IMR-90 (cell line): ENCODE measurements at regions not wholly inside any gene's neighbourhood (a gene's known extent, or its start where the extent isn't known, plus 50 kb on each side); places are given as distances from the start of the nearest gene placed in this dataset.

Experiments
- ATAC-seq: fragments of 200-7000 bp; cut with Tn5 transposase; 2 replicates; pipeline ENCODE4 v1.9.1; 2020; ENCODE audit warnings: low read depth, mild to moderate bottlenecking, moderate library complexity
- BruUV-seq: library from RNA; stranded (reverse); fragments of 400-500 nt; replicated peaks from 2 replicates; lab custom pipeline; 2021; lab: Mats Ljungman, UMichigan
- CTCF ChIA-PET: fragments of 300-600 bp; formaldehyde crosslinking; extraction: SDS; loops from one replicate; lab custom pipeline; 2021; ENCODE audit warnings: antibody characterized with exemption; lab: Yijun Ruan, JAX
- POLR2A ChIA-PET: fragments of 300-600 bp; sonication (Branson Sonifier 250); formaldehyde crosslinking; loops from one replicate; lab custom pipeline; 2022; ENCODE audit warnings: antibody characterized with exemption; ENCODE audit not compliant: unreplicated experiment; lab: Charles Lee
- DNase-seq: peaks from one replicate; pipeline ENCODE4 v3.0.0; 2013
- H2AFZ ChIP-seq: replicated peaks from 2 replicates; pipeline ENCODE3; 2013; ENCODE audit warnings: low read length, mild to moderate bottlenecking; ENCODE audit not compliant: poor library complexity
- H2AK5ac ChIP-seq: 2 replicates; pipeline ENCODE4 v1.6.1; 2013; ENCODE audit warnings: low read depth, low read length, inconsistent platforms
- H2AK9ac ChIP-seq: replicated peaks from 2 replicates; pipeline ENCODE3; 2013; ENCODE audit warnings: mild to moderate bottlenecking, low read depth, low read length, moderate library complexity; ENCODE audit not compliant: poor library complexity
- H2BK120ac ChIP-seq: 2 replicates; pipeline ENCODE4 v1.6.1; 2013; ENCODE audit warnings: low read depth, low read length, inconsistent platforms
- H2BK15ac ChIP-seq: 3 replicates; pipeline ENCODE4 v1.6.1; 2013; ENCODE audit warnings: low read depth, low read length, inconsistent platforms
- H2BK20ac ChIP-seq: 2 replicates; pipeline ENCODE4 v1.6.1; 2013; ENCODE audit warnings: low read depth, mild to moderate bottlenecking, inconsistent platforms, low read length, moderate library complexity
- H2BK5ac ChIP-seq: 2 replicates; pipeline ENCODE4 v1.6.1; 2013; ENCODE audit warnings: mild to moderate bottlenecking, low read depth, low read length, inconsistent platforms; ENCODE audit not compliant: poor library complexity, severe bottlenecking
- H3K14ac ChIP-seq: replicated peaks from 2 replicates; pipeline ENCODE4 v1.6.1; 2013; ENCODE audit warnings: low read depth, low read length, inconsistent platforms
- H3K18ac ChIP-seq: 2 replicates; pipeline ENCODE4 v1.6.1; 2013; ENCODE audit warnings: low read depth, low read length, control low read depth
- H3K23ac ChIP-seq: 2 replicates; pipeline ENCODE4 v1.6.1; 2013; ENCODE audit warnings: low read depth, low read length, inconsistent platforms
- H3K27ac ChIP-seq: 2 replicates; pipeline ENCODE4 v1.5.1; 2013; ENCODE audit warnings: mild to moderate bottlenecking, control low read depth, low read length; ENCODE audit not compliant: insufficient read depth
- H3K27me3 ChIP-seq: 2 replicates; pipeline ENCODE4 v1.6.1; 2013; ENCODE audit warnings: low read length; ENCODE audit not compliant: control insufficient read depth, insufficient read depth
- H3K36me3 ChIP-seq: 2 replicates; pipeline ENCODE4 v1.6.1; 2013; ENCODE audit warnings: low read length, mixed read lengths; ENCODE audit not compliant: control insufficient read depth, insufficient read depth
- H3K4ac ChIP-seq: 2 replicates; pipeline ENCODE4 v1.6.1; 2013; ENCODE audit warnings: low read depth, low read length, inconsistent platforms
- H3K4me1 ChIP-seq: 2 replicates; pipeline ENCODE4 v1.6.1; 2013; ENCODE audit warnings: low read length, mixed read lengths; ENCODE audit not compliant: control insufficient read depth, insufficient read depth
- H3K4me2 ChIP-seq: 2 replicates; pipeline ENCODE4 v1.6.1; 2013; ENCODE audit warnings: low read depth, mild to moderate bottlenecking, control low read depth, low read length, moderate library complexity
- H3K4me3 ChIP-seq: 2 replicates; pipeline ENCODE4 v1.5.1; 2013; ENCODE audit warnings: low read depth, mild to moderate bottlenecking, control low read depth, low read length, moderate library complexity; ENCODE audit not compliant: insufficient read depth
- H3K56ac ChIP-seq: 2 replicates; pipeline ENCODE4 v1.6.1; 2013; ENCODE audit warnings: low read length, inconsistent platforms; ENCODE audit not compliant: insufficient read depth; ENCODE audit errors: extremely low read depth
- H3K79me1 ChIP-seq, 2 experiments: 2 replicates each; pipeline ENCODE4 v1.6.1; 2013; ENCODE audit warnings: low read length in 2 of 2, inconsistent platforms in 1 of 2, low read depth in 1 of 2
- H3K9ac ChIP-seq: 2 replicates; pipeline ENCODE4 v1.6.1; 2013; ENCODE audit warnings: low read depth, low read length, control low read depth
- H3K9me1 ChIP-seq: 2 replicates; pipeline ENCODE4 v1.6.1; 2013; ENCODE audit warnings: low read length, inconsistent platforms; ENCODE audit not compliant: insufficient read depth
- H3K9me3 ChIP-seq: 2 replicates; pipeline ENCODE4 v1.6.1; 2013; ENCODE audit warnings: low read length; ENCODE audit not compliant: control insufficient read depth, insufficient read depth
- H4K20me1 ChIP-seq: 2 replicates; pipeline ENCODE4 v1.6.1; 2013; ENCODE audit warnings: low read length, inconsistent platforms; ENCODE audit not compliant: insufficient read depth
- H4K5ac ChIP-seq: 2 replicates; pipeline ENCODE4 v1.6.1; 2013; ENCODE audit warnings: mild to moderate bottlenecking, low read depth, low read length, control low read depth
- H4K8ac ChIP-seq, 2 experiments: 2 replicates each; pipeline ENCODE4 v1.6.1; 2013; ENCODE audit warnings: low read depth in 2 of 2, low read length in 2 of 2, control low read depth in 1 of 2, inconsistent platforms in 1 of 2
- H4K91ac ChIP-seq: 2 replicates; pipeline ENCODE4 v1.6.1; 2013; ENCODE audit warnings: low read depth, low read length, inconsistent platforms; ENCODE audit not compliant: insufficient read depth
- BHLHE40 ChIP-seq: fragments of 150-350 bp; IDR thresholded peaks from 2 replicates; pipeline ENCODE4 v1.6.1; 2016; ENCODE audit warnings: mild to moderate bottlenecking, low read depth, low read length
- CEBPB ChIP-seq: IDR thresholded peaks from 2 replicates; pipeline ENCODE4 v1.6.1; 2012; ENCODE audit warnings: low read depth, low read length, improper control_type of control experiment
- CHD1 ChIP-seq: IDR thresholded peaks from 2 replicates; pipeline ENCODE4 v1.6.1; 2012; ENCODE audit warnings: low read depth, low read length, improper control_type of control experiment
- FOS ChIP-seq: fragments of 150-350 bp; IDR thresholded peaks from 2 replicates; pipeline ENCODE4 v1.6.1; 2016; ENCODE audit warnings: low read depth, low read length
- MAFK ChIP-seq: IDR thresholded peaks from 2 replicates; pipeline ENCODE4 v1.6.1; 2012; ENCODE audit warnings: low read depth, low read length, improper control_type of control experiment
- MXI1 ChIP-seq: IDR thresholded peaks from 2 replicates; pipeline ENCODE4 v1.6.1; 2012; ENCODE audit warnings: low read depth, mild to moderate bottlenecking, low read length, moderate library complexity, borderline replicate concordance
- RAD21 ChIP-seq: IDR thresholded peaks from 2 replicates; pipeline ENCODE4 v1.6.1; 2012; ENCODE audit warnings: low read length, improper control_type of control experiment
- RFX5 ChIP-seq: IDR thresholded peaks from 2 replicates; pipeline ENCODE4 v1.8.0; 2012; ENCODE audit warnings: low read depth, mild to moderate bottlenecking, low read length, moderate library complexity
- SMC3 ChIP-seq: fragments of 150-350 bp; IDR thresholded peaks from 2 replicates; pipeline ENCODE4 v1.6.1; 2016; ENCODE audit warnings: low read depth, mild to moderate bottlenecking, antibody characterized with exemption, low read length, moderate library complexity
- WGBS, 2 experiments: methylation state at CpG; one replicate each; pipeline versions ENCODE4 v1.1.5 to v1.1.7; 2013; ENCODE audit warnings: missing lambda C conversion rate in 2 of 2; ENCODE audit not compliant: insufficient read length in 1 of 2; ENCODE audit errors: extremely low coverage in 2 of 2; 5-methylcytosine and 5-hydroxymethylcytosine counted together
- dilution Hi-C: fragments of 300-500 bp; cut with HindIII; formaldehyde crosslinking; loops from one replicate; pipeline ENCODE4 v1.14.3; 2018; ENCODE audit warnings: low sequenced_read_pairs; ENCODE audit not compliant: unreplicated experiment
- in situ Hi-C: fragments of 300-500 bp; cut with MboI; formaldehyde crosslinking; loops from 3 replicates; pipeline ENCODE4 v1.14.3; 2019; ENCODE audit warnings: low sequenced_read_pairs, inconsistent platforms, mixed read lengths
- intact Hi-C: fragments of 100-400 bp; cut with micrococcal nuclease; formaldehyde crosslinking; loops from 2 replicates; pipeline ENCODE4 v1.10.0; 2022
- TF ChIP-seq, protein P1 (sequence below): fragments of 150-350 bp; IDR thresholded peaks from 2 replicates; pipeline ENCODE4 v1.6.1; 2016; ENCODE audit warnings: low read depth, mild to moderate bottlenecking, low read length, moderate library complexity, borderline replicate concordance
- TF ChIP-seq, protein P2 (sequence below): conservative IDR thresholded peaks from 2 replicates; pipeline ENCODE4 v1.5.1; 2012; ENCODE audit warnings: mild to moderate bottlenecking, low read depth, low read length, improper control_type of control experiment

DNA sequence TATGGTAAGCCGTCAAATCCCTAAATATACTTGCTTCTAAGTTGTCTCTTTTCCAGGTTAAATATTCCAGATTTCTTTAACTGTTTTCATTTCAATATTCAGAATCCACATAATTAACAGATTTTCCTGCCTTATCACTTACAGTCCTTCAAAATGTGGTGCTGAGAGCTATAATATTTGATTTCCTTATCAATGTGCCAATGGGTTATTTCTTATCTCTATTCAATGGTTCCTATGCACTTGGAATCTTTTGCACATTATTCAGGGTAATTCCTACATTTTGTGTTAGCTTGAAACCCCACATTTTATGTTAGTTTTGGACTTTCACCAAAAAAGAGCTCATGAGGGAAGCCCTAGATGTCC lies 173.5 kb downstream of the ZFP36L2 start:
- no peak overlapping the region for H2BK15ac ChIP-seq
- no peak overlapping the region for H3K4ac ChIP-seq
- H3K9me3 ChIP-seq, result no peaks in the 10 kb centered on the region
- no peak for TF ChIP-seq MAFK
- no peak for TF ChIP-seq FOS
- TF ChIP-seq, protein P1, sequence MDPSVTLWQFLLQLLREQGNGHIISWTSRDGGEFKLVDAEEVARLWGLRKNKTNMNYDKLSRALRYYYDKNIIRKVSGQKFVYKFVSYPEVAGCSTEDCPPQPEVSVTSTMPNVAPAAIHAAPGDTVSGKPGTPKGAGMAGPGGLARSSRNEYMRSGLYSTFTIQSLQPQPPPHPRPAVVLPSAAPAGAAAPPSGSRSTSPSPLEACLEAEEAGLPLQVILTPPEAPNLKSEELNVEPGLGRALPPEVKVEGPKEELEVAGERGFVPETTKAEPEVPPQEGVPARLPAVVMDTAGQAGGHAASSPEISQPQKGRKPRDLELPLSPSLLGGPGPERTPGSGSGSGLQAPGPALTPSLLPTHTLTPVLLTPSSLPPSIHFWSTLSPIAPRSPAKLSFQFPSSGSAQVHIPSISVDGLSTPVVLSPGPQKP, result no peak
- no peak for TF ChIP-seq RAD21
- no peak for TF ChIP-seq BHLHE40
- TF ChIP-seq CHD1, result no peak
- no peak for TF ChIP-seq SMC3
- TF ChIP-seq MXI1, result no peak
- TF ChIP-seq CEBPB, result no peak
- TF ChIP-seq, protein P2, sequence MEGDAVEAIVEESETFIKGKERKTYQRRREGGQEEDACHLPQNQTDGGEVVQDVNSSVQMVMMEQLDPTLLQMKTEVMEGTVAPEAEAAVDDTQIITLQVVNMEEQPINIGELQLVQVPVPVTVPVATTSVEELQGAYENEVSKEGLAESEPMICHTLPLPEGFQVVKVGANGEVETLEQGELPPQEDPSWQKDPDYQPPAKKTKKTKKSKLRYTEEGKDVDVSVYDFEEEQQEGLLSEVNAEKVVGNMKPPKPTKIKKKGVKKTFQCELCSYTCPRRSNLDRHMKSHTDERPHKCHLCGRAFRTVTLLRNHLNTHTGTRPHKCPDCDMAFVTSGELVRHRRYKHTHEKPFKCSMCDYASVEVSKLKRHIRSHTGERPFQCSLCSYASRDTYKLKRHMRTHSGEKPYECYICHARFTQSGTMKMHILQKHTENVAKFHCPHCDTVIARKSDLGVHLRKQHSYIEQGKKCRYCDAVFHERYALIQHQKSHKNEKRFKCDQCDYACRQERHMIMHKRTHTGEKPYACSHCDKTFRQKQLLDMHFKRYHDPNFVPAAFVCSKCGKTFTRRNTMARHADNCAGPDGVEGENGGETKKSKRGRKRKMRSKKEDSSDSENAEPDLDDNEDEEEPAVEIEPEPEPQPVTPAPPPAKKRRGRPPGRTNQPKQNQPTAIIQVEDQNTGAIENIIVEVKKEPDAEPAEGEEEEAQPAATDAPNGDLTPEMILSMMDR, result no peak
- no peak for TF ChIP-seq RFX5
- dilution Hi-C loops (no loop called here), in situ Hi-C loops (no loop called here), intact Hi-C loops (no loop called here)
- ATAC-seq (no peak), DNase-seq (no peak)
- no peak overlapping the region for H3K14ac ChIP-seq
- no peak overlapping the region for H2BK120ac ChIP-seq
- peaks cover 13% of the 10 kb centered on the region for H3K9me1 ChIP-seq
- H4K91ac ChIP-seq, result no peak overlapping the region
- H4K20me1 ChIP-seq, result no peaks in the 10 kb centered on the region
- H3K18ac ChIP-seq, result no peak overlapping the region
- WGBS, 2 experiments, result no CpG with 5 or more reads among the region's 1 CpG
- ChIA-PET POLR2A (no interaction called here), CTCF (no interaction called here)
- H2AFZ ChIP-seq, result no peak overlapping the region
- no peak overlapping the region for H3K4me3 ChIP-seq
- H2AK5ac ChIP-seq, result no peak overlapping the region
- no peaks in the 10 kb centered on the region for H3K79me1 ChIP-seq
- no peak overlapping the region for H3K9ac ChIP-seq
- no peak overlapping the region for H2AK9ac ChIP-seq
- no peak overlapping the region for H3K56ac ChIP-seq
- no peak overlapping the region for H3K23ac ChIP-seq
- no peak overlapping the region for H3K4me2 ChIP-seq
- no peak overlapping the region for H4K8ac ChIP-seq
- H3K36me3 ChIP-seq, result no peaks in the 10 kb centered on the region
- no TSS peak for BruUV-seq
- H3K27ac ChIP-seq, result no peak overlapping the region
- peaks cover 15% of the 10 kb centered on the region for H3K4me1 ChIP-seq
- H4K5ac ChIP-seq, result no peak overlapping the region
- H2BK20ac ChIP-seq, result no peak overlapping the region
- no peaks in the 10 kb centered on the region; the same call in 1 of the 2 replicates for H3K27me3 ChIP-seq
- H2BK5ac ChIP-seq, result no peak overlapping the region
